ENCODE measurements at regions not wholly inside any gene's neighbourhood (a gene's known extent, or its start where the extent isn't known, plus 50 kb on each side); places are given as distances from the start of the nearest gene placed in this dataset.

DNA sequence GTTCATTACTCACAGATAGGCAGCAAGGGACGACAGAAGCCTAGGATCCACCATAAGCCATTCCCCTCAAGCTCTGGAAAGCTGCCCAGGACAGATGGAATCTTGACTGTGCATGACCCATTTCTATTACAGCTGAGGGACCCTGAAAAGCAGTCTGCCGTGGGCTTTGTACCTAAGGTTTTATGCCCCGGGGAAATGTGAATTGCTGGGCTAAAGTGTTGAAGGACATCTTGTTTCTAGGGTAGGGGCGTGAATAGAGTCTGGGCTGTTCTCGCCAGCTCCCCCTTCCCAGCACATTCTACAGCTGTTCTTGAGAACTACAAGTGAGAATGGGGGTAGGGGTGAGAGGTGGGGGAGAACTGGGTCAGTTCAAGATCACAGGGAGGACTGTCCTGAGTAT lies 53.6 kb upstream of the TMTC4 start:
- H3K36me3 ChIP-seq (ENCODE audit: control insufficient read depth in 1 of 2, insufficient read depth in 2 of 2, low read length in 2 of 2), result no peaks in the 10 kb centered on the region
- H3K4me3 ChIP-seq (replicated peaks in 1 of 2; ENCODE audit: low read depth in 1 of 2, low read length in 2 of 2), result no peak overlapping the region
- no peaks in the 10 kb centered on the region for H3K9me2 ChIP-seq (ENCODE audit: insufficient read depth)
- no peak overlapping the region for H3K27ac ChIP-seq (ENCODE audit: low read depth, low read length)
- CTCF ChIA-PET, result no interaction called here
- intact Hi-C loops (cut with micrococcal nuclease), result no loop called here
- no peak for TF ChIP-seq SP1 (IDR thresholded peaks at IDR 0.05; ENCODE audit: low read depth)
- no peak for TF ChIP-seq SRF (IDR thresholded peaks at IDR 0.05; ENCODE audit: low read depth)
- no peak for TF ChIP-seq CTCF (IDR thresholded peaks at IDR 0.05 in 2 of 3, conservative IDR thresholded peaks at IDR 0.05 in 1 of 3; ENCODE audit: borderline replicate concordance in 1 of 3, insufficient read depth in 1 of 3, low read depth in 2 of 3, low read length in 2 of 3)
- no peak for TF ChIP-seq TCF7L2 (IDR thresholded peaks at IDR 0.05; ENCODE audit: borderline replicate concordance, extremely low read depth, insufficient read depth, insufficient read length)
- TF ChIP-seq EZH2phosphoT487 (IDR thresholded peaks at IDR 0.05; ENCODE audit: borderline replicate concordance), result no peak
- TF ChIP-seq SIN3A (IDR thresholded peaks at IDR 0.05; ENCODE audit: low read depth), result no peak
- TF ChIP-seq, protein P1, sequence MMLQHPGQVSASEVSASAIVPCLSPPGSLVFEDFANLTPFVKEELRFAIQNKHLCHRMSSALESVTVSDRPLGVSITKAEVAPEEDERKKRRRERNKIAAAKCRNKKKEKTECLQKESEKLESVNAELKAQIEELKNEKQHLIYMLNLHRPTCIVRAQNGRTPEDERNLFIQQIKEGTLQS (IDR thresholded peaks at IDR 0.05), result no peak
- no peak for TF ChIP-seq CEBPB (IDR thresholded peaks at IDR 0.05; ENCODE audit: low read depth)
- DNase-seq (ENCODE audit: low read depth, low spot score) (no peak), ATAC-seq (no peak)
- POLR2A ChIA-PET, result no interaction called here
- H3K9ac ChIP-seq (ENCODE audit: low read length), result no peak overlapping the region
- no peak overlapping the region for H3K4me2 ChIP-seq (ENCODE audit: low read length)
- no peaks in the 10 kb centered on the region for H3K27me3 ChIP-seq (ENCODE audit: insufficient read depth, low read length)
- no peaks in the 10 kb centered on the region for H4K20me1 ChIP-seq (ENCODE audit: insufficient read depth)
- H3K9me3 ChIP-seq (ENCODE audit: control insufficient read depth in 1 of 2, insufficient read depth in 1 of 2, low read depth in 1 of 2, low read length in 2 of 2), result no peaks in the 10 kb centered on the region
- RAD21 ChIA-PET (ENCODE audit: low non-redundant PET in 1 of 2, low total read pairs in 2 of 2, uncharacterized antibody in 2 of 2, unreplicated experiment in 2 of 2), result no interaction called here
- no peaks in the 10 kb centered on the region for H3K4me1 ChIP-seq (ENCODE audit: control insufficient read depth in 1 of 2, insufficient read depth in 2 of 2, low read length in 2 of 2)
- BruUV-seq (replicated peaks), result no TSS peak
- H3K79me2 ChIP-seq (ENCODE audit: insufficient read depth, low read length), result no peaks in the 10 kb centered on the region
- H2AFZ ChIP-seq (ENCODE audit: low read depth, low read length, poor library complexity, severe bottlenecking), result no peak overlapping the region

GRCh38 chr13:100725472-100725871 lies 50.9 kb upstream of the TMTC4 start:
- CTCF ChIA-PET, result interaction anchor here (1.2 kb wide), 1 partner anchor 8 kb away, joined by 4 read pairs; no protein-coding TSS in a partner anchor
- Histone ChIP-seq H3K9me2 (ENCODE audit: insufficient read depth) (no peaks in the 10 kb centered on the region), H3K4me2 (ENCODE audit: low read length) (no peak overlapping the region), H3K27ac (ENCODE audit: low read depth, low read length) (no peak overlapping the region), H4K20me1 (ENCODE audit: insufficient read depth) (no peaks in the 10 kb centered on the region), H3K9ac (ENCODE audit: low read length) (no peak overlapping the region), H3K9me3 (ENCODE audit: control insufficient read depth in 1 of 2, insufficient read depth in 1 of 2, low read depth in 1 of 2, low read length in 2 of 2) (no peaks in the 10 kb centered on the region), H3K79me2 (ENCODE audit: insufficient read depth, low read length) (no peaks in the 10 kb centered on the region), H3K27me3 (ENCODE audit: insufficient read depth, low read length) (no peaks in the 10 kb centered on the region), H2AFZ (ENCODE audit: low read depth, low read length, poor library complexity, severe bottlenecking) (no peak overlapping the region), H3K4me1 (ENCODE audit: control insufficient read depth in 1 of 2, insufficient read depth in 2 of 2, low read length in 2 of 2) (no peaks in the 10 kb centered on the region), H3K36me3 (ENCODE audit: control insufficient read depth in 1 of 2, insufficient read depth in 2 of 2, low read length in 2 of 2) (no peaks in the 10 kb centered on the region), H3K4me3 (replicated peaks in 1 of 2; ENCODE audit: low read depth in 1 of 2, low read length in 2 of 2) (no peak overlapping the region)
- intact Hi-C loops (cut with micrococcal nuclease), result no loop called here
- no TSS peak for BruUV-seq (replicated peaks)
- no peak for DNase-seq (ENCODE audit: low read depth, low spot score)
- RAD21 ChIA-PET (ENCODE audit: low non-redundant PET in 1 of 2, low total read pairs in 2 of 2, uncharacterized antibody in 2 of 2, unreplicated experiment in 2 of 2), result no interaction called here
- POLR2A ChIA-PET, result no interaction called here
- ATAC-seq, result no peak
- TF ChIP-seq, protein P1 (IDR thresholded peaks at IDR 0.05), result no peak
- TF ChIP-seq CBX3 (IDR thresholded peaks at IDR 0.05; ENCODE audit: low read depth) (no peak), YY1 (IDR thresholded peaks at IDR 0.05; ENCODE audit: extremely low read depth, insufficient replicate concordance, low read depth, low read length) (no peak), TCF7L2 (IDR thresholded peaks at IDR 0.05; ENCODE audit: borderline replicate concordance, extremely low read depth, insufficient read depth, insufficient read length) (no peak), CEBPB (IDR thresholded peaks at IDR 0.05; ENCODE audit: low read depth) (no peak)
- TF ChIP-seq, protein P2, sequence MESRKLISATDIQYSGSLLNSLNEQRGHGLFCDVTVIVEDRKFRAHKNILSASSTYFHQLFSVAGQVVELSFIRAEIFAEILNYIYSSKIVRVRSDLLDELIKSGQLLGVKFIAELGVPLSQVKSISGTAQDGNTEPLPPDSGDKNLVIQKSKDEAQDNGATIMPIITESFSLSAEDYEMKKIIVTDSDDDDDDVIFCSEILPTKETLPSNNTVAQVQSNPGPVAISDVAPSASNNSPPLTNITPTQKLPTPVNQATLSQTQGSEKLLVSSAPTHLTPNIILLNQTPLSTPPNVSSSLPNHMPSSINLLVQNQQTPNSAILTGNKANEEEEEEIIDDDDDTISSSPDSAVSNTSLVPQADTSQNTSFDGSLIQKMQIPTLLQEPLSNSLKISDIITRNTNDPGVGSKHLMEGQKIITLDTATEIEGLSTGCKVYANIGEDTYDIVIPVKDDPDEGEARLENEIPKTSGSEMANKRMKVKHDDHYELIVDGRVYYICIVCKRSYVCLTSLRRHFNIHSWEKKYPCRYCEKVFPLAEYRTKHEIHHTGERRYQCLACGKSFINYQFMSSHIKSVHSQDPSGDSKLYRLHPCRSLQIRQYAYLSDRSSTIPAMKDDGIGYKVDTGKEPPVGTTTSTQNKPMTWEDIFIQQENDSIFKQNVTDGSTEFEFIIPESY (IDR thresholded peaks at IDR 0.05; ENCODE audit: extremely low read depth, insufficient replicate concordance, low read length), result no peak

Measured in HCT116 (cell line).